Naive thymus-derived CD4-positive, alpha-beta T cell (primary cell): ENCODE measurements at regions not wholly inside any gene's neighbourhood (a gene's known extent, or its start where the extent isn't known, plus 50 kb on each side); places are given as distances from the start of the nearest gene placed in this dataset.

Experiments
- ATAC-seq: fragments of 150-1000 bp; cut with Tn5 transposase; 2 replicates; pipeline ENCODE4 v1.10.0; 2021; ENCODE audit warnings: mild to moderate bottlenecking, moderate library complexity
- CTCF ChIA-PET: fragments of 350-600 bp; sonication (Branson Sonifier 250); formaldehyde crosslinking; loops from one replicate; lab custom pipeline; 2021; ENCODE audit warnings: antibody characterized with exemption; lab: Charles Lee
- POLR2A ChIA-PET: fragments of 350-600 bp; sonication (Branson Sonifier 250); formaldehyde crosslinking; loops from one replicate; lab custom pipeline; 2021; ENCODE audit warnings: antibody characterized with exemption, inconsistent platforms; lab: Charles Lee
- DNase-seq, 9 donors: peaks; one replicate each; pipeline versions ENCODE4 v3.0.0 to v3.0.0-alpha.2; 2020 to 2022; ENCODE audit warnings: mixed read lengths in 1 of 9
- H3K27ac ChIP-seq: one replicate; pipeline ENCODE4 v1.7.0; 2013; ENCODE audit warnings: mild to moderate bottlenecking, low read depth, low read length, moderate library complexity
- H3K27me3 ChIP-seq, 2 donors: one replicate each; pipeline ENCODE4 v1.7.0; 2013; ENCODE audit warnings: low read length in 2 of 2, mild to moderate bottlenecking in 2 of 2, moderate library complexity in 2 of 2; ENCODE audit not compliant: control insufficient read depth in 2 of 2, insufficient read depth in 2 of 2
- H3K36me3 ChIP-seq, 3 experiments: 1 replicate in 2 of 3; 2 replicates in 1 of 3; pipeline ENCODE4 v1.7.0; 2013; ENCODE audit warnings: low read length in 3 of 3, mild to moderate bottlenecking in 3 of 3, moderate library complexity in 1 of 3; ENCODE audit not compliant: insufficient read depth in 3 of 3, control insufficient read depth in 2 of 3
- H3K4me1 ChIP-seq, 2 donors: one replicate each; pipeline ENCODE4 v1.7.0; 2013; ENCODE audit warnings: low read length in 2 of 2, mild to moderate bottlenecking in 2 of 2, moderate library complexity in 1 of 2; ENCODE audit not compliant: control insufficient read depth in 2 of 2, insufficient read depth in 2 of 2
- H3K4me3 ChIP-seq: 2 replicates; pipeline ENCODE4 v1.7.0; 2013; ENCODE audit warnings: mild to moderate bottlenecking, low read length
- H3K9me3 ChIP-seq, 3 experiments: 1 replicate in 2 of 3; 2 replicates in 1 of 3; pipeline ENCODE4 v1.7.0; 2013; ENCODE audit warnings: low read length in 3 of 3; ENCODE audit not compliant: control insufficient read depth in 2 of 3
- H3K27ac Mint-ChIP-seq, 9 donors: one replicate each; pipeline ENCODE4 v1.8.0; 2020 to 2022; ENCODE audit warnings: mixed read lengths in 9 of 9, mild to moderate bottlenecking in 8 of 9, moderate library complexity in 5 of 9, inconsistent platforms in 2 of 9
- H3K27me3 Mint-ChIP-seq, 5 donors: one replicate each; pipeline ENCODE4 v1.8.0; 2021 to 2022; ENCODE audit warnings: mixed read lengths in 5 of 5, mild to moderate bottlenecking in 1 of 5
- H3K36me3 Mint-ChIP-seq, 5 donors: one replicate each; pipeline ENCODE4 v1.8.0; 2020 to 2022; ENCODE audit warnings: mixed read lengths in 5 of 5, mild to moderate bottlenecking in 3 of 5, inconsistent platforms in 1 of 5
- H3K4me1 Mint-ChIP-seq, 7 donors: one replicate each; pipeline ENCODE4 v1.8.0; 2020 to 2022; ENCODE audit warnings: mixed read lengths in 7 of 7, mild to moderate bottlenecking in 3 of 7, inconsistent platforms in 1 of 7
- H3K4me3 Mint-ChIP-seq, 10 donors: one replicate each; pipeline ENCODE4 v1.8.0; 2020 to 2022; ENCODE audit warnings: mild to moderate bottlenecking in 10 of 10, mixed read lengths in 10 of 10, moderate library complexity in 6 of 10, inconsistent platforms in 2 of 10
- H3K9me3 Mint-ChIP-seq, 11 donors: one replicate each; pipeline ENCODE4 v1.8.0; 2020 to 2022; ENCODE audit warnings: mixed read lengths in 11 of 11, mild to moderate bottlenecking in 4 of 11, inconsistent platforms in 1 of 11, moderate library complexity in 1 of 11
- intact Hi-C, 2 donors: fragments of 100-400 bp; cut with micrococcal nuclease; formaldehyde crosslinking; loops; one replicate each; pipeline ENCODE4 v1.15.1; 2023

DNA sequence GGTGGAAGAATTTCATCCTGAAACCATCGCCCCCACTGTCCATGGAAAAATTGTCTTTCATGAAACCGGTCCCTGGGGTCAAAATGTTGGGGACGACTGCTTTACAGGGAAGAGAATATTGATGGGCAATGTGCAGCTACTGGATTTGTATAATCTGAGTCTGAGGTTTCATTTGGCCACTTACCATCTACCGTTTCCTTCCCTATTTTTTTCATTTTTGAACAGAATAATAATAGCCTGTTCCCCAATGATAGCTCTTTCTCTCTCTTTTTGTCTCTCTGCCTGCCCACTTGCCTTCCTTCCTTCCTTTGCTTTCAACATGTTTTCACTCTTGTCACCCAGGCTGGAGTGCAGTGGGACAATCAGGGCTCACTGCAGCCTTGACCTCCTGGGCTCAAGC is 78.3 kb upstream of the TLK1 start:
- ChIA-PET CTCF (no interaction called here), POLR2A (no interaction called here)
- Histone ChIP-seq H3K36me3 (no peaks in the 10 kb centered on the region), H3K9me3 (no peaks in the 10 kb centered on the region), H3K27ac (no peak overlapping the region), H3K4me3 (no peak overlapping the region), H3K27me3 (no peaks in the 10 kb centered on the region), H3K4me1 (no peaks in the 10 kb centered on the region)
- Mint-ChIP-seq H3K27me3 (peaks cover 0 to 7% (median 0%) of the 10 kb centered on the region in 5 donors), H3K27ac (peak overlapping the region in 1 of 9 donors; percentile 75), H3K36me3 (no peaks in the 10 kb centered on the region), H3K9me3 (no peaks in the 10 kb centered on the region), H3K4me3 (peak overlapping the region in 1 of 10 donors; percentile 41), H3K4me1 (peaks cover 0 to 19% (median 8%) of the 10 kb centered on the region in 7 donors)
- DNase-seq (no peak), ATAC-seq (no peak)
- intact Hi-C loops = no loop called here

DNA sequence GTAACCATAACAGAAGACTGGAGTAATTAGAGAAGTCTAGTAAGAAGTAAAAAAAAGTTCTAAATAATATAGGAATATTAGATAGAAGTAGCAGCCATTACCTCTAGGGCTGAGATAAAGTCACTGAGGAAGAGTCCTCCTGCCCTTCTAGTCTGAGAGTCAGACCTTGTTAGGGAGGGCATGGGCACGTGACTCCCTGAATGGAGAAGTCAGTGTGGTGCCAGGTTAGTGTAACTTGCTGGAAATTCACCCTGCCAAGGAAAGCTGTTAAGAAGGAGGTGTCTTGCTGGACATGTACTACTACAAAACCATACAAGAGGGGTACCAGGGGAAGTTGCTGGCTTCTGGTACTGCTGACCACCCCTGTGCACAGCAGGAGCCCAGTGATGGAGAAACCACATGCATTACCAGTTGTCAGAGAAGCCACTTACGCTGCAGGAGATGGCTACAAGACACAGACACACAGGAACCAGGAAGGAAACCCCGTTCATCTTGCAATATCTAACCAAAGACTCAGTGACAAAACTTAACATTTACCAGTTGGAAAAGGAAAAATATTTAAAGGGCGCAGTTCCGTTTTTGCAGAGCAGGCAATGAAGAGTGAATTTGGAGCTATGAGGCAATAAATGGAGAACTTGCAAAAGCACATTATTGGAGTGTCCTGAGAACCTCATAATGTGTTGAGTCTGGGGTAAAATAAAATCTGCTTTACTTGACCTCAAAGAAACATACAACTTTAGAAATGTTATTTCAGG is 77.2 kb upstream of the TLK1 start:
- no peak overlapping the region for H3K4me3 Mint-ChIP-seq
- intact Hi-C loops = no loop called here
- Histone ChIP-seq H3K9me3 (no peaks in the 10 kb centered on the region), H3K27me3 (no peaks in the 10 kb centered on the region), H3K36me3 (no peaks in the 10 kb centered on the region), H3K4me3 (no peak overlapping the region), H3K27ac (no peak overlapping the region), H3K4me1 (no peaks in the 10 kb centered on the region)
- no peaks in the 10 kb centered on the region for H3K36me3 Mint-ChIP-seq
- CTCF ChIA-PET = no interaction called here
- H3K4me1 Mint-ChIP-seq = peaks cover 0 to 19% (median 8%) of the 10 kb centered on the region in 7 donors
- peak overlapping the region in 1 of 9 donors; percentile 30 for H3K27ac Mint-ChIP-seq
- POLR2A ChIA-PET = no interaction called here
- DNase-seq (no peak), ATAC-seq (no peak)
- no peaks in the 10 kb centered on the region for H3K9me3 Mint-ChIP-seq
- H3K27me3 Mint-ChIP-seq = peaks cover 0 to 15% (median 0%) of the 10 kb centered on the region in 5 donors

DNA sequence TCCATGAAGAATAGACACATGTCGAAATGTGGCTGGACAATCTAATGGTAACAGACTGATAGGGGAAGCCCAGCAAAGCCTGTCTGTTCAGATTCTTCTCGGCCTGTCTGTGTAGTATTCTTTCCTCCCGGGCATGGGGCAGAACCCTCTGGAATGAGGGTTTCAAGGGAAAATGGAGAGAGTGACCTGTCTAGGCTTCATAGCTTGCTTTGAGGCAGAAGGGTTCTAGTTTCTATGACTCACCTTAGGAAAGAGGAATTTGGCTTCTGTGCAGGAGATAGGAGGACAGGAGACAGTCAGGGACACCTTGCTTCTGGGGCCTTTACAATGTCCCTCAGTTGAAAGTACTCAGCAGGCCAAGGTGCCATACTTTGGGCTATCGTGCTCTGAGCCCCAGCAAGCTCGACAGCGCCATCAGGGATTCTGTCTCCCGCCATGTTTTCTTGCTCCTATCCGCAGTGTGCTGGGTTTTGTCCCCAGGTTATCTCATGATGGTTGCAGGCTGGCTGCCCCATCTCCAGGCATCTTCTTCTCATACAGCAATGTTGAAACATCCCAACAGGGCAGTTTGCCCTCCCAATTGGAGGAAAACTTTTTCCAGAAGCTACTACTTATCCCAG is 74.7 kb upstream of the TLK1 start:
- ChIA-PET POLR2A (interaction anchor here (0.5 kb wide), 1 partner anchor 48 kb away, joined by 3 read pairs; no protein-coding TSS in a partner anchor), CTCF (no interaction called here)

DNA sequence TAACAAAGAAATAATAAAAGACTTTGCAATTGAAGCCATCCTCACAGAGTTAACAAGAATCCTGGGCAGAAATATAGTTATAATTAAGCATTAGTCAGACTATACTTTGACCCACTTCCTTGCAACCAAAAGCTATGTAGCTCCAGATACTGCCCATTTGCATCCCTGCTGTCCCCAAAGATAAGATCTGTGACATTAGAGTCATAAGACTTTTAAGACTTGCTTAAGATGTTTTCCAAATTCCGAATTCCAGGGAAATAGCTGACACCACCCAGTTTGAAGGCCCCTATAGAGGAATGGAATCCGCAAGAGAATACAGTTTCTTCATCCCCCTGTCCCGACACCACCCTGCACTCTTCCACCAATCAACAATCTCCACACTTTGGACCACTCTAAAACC is 69.5 kb upstream of the TLK1 start:
- no peak for ATAC-seq
- Mint-ChIP-seq H3K27me3 (peaks cover 0 to 15% (median 0%) of the 10 kb centered on the region in 5 donors), H3K27ac (no peak overlapping the region), H3K36me3 (peaks cover 0 to 4% (median 0%) of the 10 kb centered on the region in 5 donors), H3K9me3 (peaks cover 0 to 3% (median 0%) of the 10 kb centered on the region in 11 donors), H3K4me1 (no peaks in the 10 kb centered on the region), H3K4me3 (no peak overlapping the region)
- ChIA-PET POLR2A (interaction anchor here (0.6 kb wide), 2 partner anchors 20 to 85 kb away, joined by 3 read pairs; no protein-coding TSS in a partner anchor), CTCF (no interaction called here)
- intact Hi-C loops = no loop called here
- Histone ChIP-seq H3K4me3 (no peak overlapping the region), H3K27me3 (no peaks in the 10 kb centered on the region), H3K4me1 (no peaks in the 10 kb centered on the region), H3K27ac (no peak overlapping the region), H3K36me3 (no peaks in the 10 kb centered on the region), H3K9me3 (no peaks in the 10 kb centered on the region)
- DNase-seq = no peak

More for the DNA sequence above, 74.7 kb upstream of the TLK1 start:
- H3K9me3 ChIP-seq = no peaks in the 10 kb centered on the region
- no peak overlapping the region for H3K4me3 ChIP-seq
- H3K4me1 ChIP-seq = no peaks in the 10 kb centered on the region
- no peak overlapping the region for H3K27ac Mint-ChIP-seq
- DNase-seq = no peak
- no peaks in the 10 kb centered on the region for H3K36me3 Mint-ChIP-seq
- ATAC-seq = no peak
- no peaks in the 10 kb centered on the region for H3K27me3 ChIP-seq
- intact Hi-C loops = no loop called here
- H3K4me1 Mint-ChIP-seq = peaks cover 0 to 14% (median 8%) of the 10 kb centered on the region in 7 donors
- H3K4me3 Mint-ChIP-seq = no peak overlapping the region
- peaks cover 0 to 3% (median 0%) of the 10 kb centered on the region in 11 donors for H3K9me3 Mint-ChIP-seq
- no peak overlapping the region for H3K27ac ChIP-seq
- H3K36me3 ChIP-seq = no peaks in the 10 kb centered on the region
- H3K27me3 Mint-ChIP-seq = peaks cover 0 to 15% (median 0%) of the 10 kb centered on the region in 5 donors

GRCh38 chr2:171228826-171229225 is 68.1 kb upstream of the TLK1 start:
- DNase-seq (no peak), ATAC-seq (no peak)
- Histone ChIP-seq H3K9me3 (no peaks in the 10 kb centered on the region), H3K4me3 (no peak overlapping the region), H3K27me3 (no peaks in the 10 kb centered on the region), H3K4me1 (no peaks in the 10 kb centered on the region), H3K36me3 (no peaks in the 10 kb centered on the region), H3K27ac (no peak overlapping the region)
- intact Hi-C loops = no loop called here
- Mint-ChIP-seq H3K9me3 (peaks cover 0 to 7% (median 0%) of the 10 kb centered on the region in 11 donors), H3K4me1 (peaks cover 0 to under 1% (median 0%) of the 10 kb centered on the region in 7 donors), H3K27ac (peak overlapping the region in 1 of 9 donors; percentile 77), H3K27me3 (peaks cover 0 to 7% (median 0%) of the 10 kb centered on the region in 5 donors), H3K4me3 (no peak overlapping the region), H3K36me3 (peaks cover 0 to 6% (median 0%) of the 10 kb centered on the region in 5 donors)
- CTCF ChIA-PET = no interaction called here
- POLR2A ChIA-PET = interaction anchor here (0.9 kb wide), 1 partner anchor 15 kb away, joined by 3 read pairs; no protein-coding TSS in a partner anchor

GRCh38 chr2:171227066-171227782 is 66.5 kb upstream of the TLK1 start:
- ATAC-seq (no peak), DNase-seq (no peak)
- Histone ChIP-seq H3K4me3 (no peak overlapping the region), H3K9me3 (no peaks in the 10 kb centered on the region), H3K27me3 (no peaks in the 10 kb centered on the region), H3K4me1 (no peaks in the 10 kb centered on the region), H3K36me3 (no peaks in the 10 kb centered on the region), H3K27ac (no peak overlapping the region)
- ChIA-PET CTCF (no interaction called here), POLR2A (no interaction called here)
- Mint-ChIP-seq H3K27me3 (no peaks in the 10 kb centered on the region), H3K4me1 (peaks cover 0 to 2% (median 0%) of the 10 kb centered on the region in 7 donors), H3K27ac (no peak overlapping the region), H3K36me3 (peaks cover 0 to 7% (median 0%) of the 10 kb centered on the region in 5 donors), H3K9me3 (peaks cover 0 to 9% (median 0%) of the 10 kb centered on the region in 11 donors), H3K4me3 (no peak overlapping the region)
- intact Hi-C loops = no loop called here
